ENCODE measurements at regions not wholly inside any gene's neighbourhood (a gene's known extent, or its start where the extent isn't known, plus 50 kb on each side); places are given as distances from the start of the nearest gene placed in this dataset.
"Not testable (repeated sequence)": the region's sequence is repeated elsewhere in the genome, so short reads cannot be mapped to it uniquely, and the experiment has no call there.

DNA sequence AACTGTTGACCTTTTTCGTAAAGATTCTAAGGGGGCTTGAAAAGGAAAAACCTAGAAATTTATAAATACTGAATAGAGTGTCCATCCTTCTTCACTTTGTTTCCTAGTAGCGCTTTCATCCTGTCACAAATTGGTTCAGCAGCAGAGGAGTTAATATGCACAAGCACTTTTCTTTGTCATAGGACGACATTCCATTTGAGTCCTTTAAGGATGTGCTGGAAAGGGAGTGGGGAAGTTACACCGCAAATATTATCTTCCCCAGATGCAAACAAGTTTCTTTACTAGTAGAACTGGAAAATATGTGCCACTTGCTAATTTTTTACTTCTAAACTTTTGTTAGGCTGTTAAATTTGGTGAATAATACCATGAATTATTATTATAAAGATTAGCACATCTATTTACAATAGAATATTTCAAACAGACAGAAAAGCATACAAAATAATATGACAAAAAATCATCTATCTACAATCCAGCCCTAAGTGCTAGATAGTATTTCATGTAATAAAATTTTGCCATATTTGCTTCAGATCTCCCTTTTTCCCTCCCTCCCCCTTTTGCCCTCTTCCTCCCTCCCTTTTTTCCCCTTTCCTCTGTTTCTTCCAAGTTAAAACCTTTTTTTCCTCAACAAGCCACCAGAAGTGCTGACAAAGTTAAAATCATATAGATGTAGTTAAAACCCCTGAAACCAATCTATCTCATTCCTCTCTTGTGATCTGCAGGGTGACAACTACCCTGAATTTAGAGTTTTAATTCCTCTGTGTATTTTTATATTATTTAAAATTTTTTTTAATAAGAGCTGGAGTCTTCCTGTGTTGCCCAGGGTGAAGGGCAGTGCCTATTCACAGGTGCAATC is 50.5 kb upstream of the MAP4K3 start:
- DNase-seq (ENCODE audit: low spot score), result no peak

DNA sequence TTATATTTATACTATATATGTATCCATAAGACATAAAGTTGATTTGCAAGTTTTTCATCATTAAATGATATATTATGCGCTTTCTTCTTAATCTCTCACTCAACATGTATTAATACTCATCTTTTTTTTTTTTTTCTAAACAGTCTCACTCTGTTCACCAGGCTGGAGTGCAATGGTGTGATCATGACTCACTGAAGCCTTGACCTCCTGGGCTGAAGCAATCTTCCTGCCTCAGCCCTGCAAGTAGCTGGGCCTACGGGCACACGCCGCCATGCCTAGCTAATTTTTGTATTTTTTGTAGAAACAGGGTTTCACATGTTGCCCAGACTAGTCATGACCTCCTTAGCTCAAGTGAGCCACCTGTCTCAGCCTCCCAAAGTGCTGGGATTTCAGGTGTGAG is 51.4 kb upstream of the MAP4K3 start:
- DNase-seq (ENCODE audit: low spot score), result no peak

DNA sequence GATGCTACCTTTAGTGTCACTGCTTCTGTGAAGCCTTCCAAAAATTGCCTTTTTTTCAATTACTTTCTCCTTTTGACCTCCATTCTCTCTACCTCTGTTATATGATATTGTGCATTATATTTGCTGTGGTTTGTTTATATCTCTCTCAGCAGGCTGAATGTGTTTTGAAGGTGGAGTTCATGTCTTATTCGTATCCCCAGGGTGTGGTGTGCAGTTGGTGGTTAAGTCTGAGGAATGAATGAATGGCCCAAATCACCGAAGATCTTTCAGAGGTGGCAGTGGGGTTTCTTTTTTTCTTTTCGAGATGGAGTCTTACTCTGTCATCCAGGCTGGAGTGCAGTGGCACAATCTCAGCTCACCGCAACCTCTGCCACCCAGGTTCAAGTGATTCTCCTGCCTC is 53.5 kb upstream of the MAP4K3 start:
- no peak for DNase-seq (ENCODE audit: low spot score)

DNA sequence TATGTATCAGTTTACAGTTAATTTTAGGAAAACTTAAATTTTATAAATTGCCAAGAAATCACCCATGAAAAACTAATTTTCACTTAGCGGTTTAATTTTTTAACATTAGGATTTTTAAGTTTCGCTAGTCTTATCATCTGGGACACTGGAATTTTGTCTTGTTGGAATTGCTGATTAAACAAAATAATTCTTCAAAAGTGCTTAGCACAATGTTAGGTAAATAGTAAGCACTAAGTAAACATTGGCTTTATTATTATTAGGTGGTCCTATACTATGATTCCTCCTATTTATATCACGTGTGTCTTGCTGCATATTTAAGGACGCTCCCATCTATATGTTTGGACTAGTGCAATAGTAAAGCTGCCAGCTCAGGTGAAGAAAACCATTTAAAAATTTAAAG is 54.6 kb upstream of the MAP4K3 start:
- no peak for DNase-seq (ENCODE audit: low spot score)

DNA sequence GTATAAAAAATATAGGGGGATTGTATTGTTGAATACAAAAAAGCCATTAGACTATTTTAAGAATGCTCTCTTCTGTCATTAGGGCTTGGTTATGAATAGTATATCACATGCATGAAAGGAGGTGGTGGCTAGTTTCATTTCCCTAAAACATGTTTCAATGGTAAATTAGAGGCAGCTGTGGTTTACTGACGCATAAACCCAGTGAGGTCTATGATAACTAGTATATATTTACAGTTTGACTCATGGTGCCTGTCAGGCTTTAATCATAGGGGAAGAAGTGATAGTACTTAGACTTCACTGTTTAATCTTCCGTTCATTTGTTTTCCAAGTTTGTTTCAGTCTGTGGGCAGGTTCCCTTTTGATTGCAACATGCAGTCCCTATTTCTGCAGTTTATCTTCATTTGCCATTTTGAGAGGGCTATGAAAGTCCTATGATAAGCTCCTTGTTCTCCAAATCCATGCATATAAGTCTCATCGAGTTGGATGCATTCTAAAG is 55.1 kb upstream of the MAP4K3 start:
- peak; percentile 18 for DNase-seq (ENCODE audit: low spot score)

DNA sequence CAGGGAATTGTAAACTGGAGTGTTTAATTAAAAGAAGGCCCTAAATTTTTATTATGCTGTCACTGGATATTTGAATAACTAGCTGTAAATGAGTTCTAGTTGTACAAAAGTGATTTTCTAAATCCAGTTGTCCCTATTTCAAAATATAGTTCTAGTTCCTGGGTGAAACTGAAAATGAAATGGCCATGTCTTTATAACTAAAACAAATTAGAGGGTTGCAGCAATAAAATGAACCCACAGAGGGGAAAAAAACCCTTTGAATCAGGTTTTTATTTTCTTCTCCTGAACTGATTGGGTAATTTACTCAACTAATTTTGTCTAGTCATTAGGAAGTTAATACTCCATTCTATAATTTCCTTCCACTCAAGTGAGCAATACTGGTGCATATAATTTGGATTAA is 55.6 kb upstream of the MAP4K3 start:
- no peak for DNase-seq (ENCODE audit: low spot score)

DNA sequence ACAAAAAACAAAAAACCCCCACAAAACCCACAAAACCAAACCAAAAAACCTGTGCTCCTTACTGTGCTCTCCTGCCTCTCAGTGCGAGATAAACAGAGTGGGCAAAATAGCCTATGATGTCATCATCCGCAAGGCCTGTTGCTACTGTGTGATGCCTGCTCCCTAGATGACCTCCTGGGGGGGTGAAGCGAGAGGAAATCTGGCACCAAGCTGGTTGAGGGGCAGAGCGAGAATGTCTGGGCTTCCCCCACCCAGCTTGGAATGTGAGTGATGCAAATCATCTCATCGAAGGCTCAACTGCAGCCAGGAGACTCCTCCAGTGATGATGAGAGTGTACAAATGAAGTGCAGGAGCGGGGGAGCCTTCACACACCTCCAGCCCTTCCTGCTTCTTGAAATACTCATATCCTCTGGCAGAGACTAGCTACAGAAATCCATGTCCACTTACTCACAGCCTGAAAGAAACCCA is 57.7 kb upstream of the MAP4K3 start:
- DNase-seq (ENCODE audit: low spot score), result no peak

DNA sequence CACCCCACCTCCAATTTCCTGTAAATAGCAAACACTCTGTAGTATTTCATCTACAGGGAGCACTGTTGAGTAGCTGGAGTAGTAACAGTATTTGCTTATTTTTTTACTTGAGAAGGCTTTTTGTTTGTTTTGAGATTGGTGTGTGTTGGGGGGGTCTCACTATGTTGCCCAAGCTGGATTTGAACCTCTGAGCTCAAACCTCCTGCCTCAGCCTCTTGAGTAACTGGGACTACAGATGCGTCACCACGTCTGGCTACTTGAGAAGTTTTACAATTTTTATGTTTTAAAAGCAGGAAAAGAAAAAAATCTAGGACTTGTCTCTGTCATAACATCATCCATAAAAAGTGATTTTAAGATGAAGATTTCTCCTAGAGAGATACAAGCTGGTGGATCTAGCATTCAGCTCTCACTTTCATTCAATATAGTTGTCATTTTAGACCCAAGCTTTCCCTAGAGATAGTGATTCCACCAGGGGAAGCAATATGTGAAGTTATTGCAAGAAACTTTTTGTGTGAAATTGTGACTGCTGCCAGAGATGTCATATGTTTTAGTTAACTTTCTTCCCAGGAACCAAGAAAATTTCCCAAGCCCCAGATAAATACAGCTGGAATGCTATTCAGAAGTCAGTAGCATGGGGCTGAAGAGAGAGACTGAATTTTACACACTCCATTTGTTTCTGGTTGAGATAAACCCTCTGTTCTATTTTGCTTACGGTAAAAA is 60.2 kb upstream of the MAP4K3 start:
- DNase-seq (ENCODE audit: low spot score), result no peak

DNA sequence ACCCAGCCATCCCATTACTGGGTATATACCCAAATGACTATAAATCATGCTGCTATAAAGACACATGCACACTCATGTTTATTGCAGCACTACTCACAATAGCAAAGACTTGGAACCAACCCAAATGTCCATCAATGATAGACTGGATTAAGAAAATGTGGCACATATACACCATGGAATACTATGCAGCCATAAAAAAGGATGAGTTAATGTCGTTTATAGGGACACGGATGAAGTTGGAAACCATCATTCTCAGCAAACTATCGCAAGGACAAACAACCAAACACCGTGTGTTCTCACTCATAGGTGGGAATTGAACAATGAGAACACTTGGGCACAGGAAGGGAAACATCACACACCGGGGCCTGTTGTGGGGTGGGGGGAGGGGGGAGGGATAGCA is 61.1 kb upstream of the MAP4K3 start:
- DNase-seq (ENCODE audit: low spot score), result not testable (repeated sequence)

DNA sequence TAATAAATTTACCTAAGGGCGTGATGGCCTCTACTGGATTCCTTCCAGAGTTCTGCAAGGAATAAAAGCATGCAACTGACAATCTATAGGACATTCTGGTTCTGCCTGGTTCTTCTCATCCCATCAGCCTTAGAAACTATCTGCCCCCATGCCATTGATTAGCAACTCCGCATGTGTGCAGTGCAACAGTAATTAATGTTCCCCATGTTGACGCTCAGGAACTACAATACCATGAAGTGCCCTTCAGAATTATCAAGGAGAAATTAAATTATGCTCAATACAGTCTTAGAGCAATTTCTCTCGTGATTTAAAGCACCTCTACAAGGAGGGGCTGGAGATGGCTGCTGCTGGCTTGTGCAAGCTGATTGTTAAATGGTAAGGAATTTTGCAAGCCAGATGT is 61.7 kb upstream of the MAP4K3 start:
- no peak for DNase-seq (ENCODE audit: low spot score)

DNA sequence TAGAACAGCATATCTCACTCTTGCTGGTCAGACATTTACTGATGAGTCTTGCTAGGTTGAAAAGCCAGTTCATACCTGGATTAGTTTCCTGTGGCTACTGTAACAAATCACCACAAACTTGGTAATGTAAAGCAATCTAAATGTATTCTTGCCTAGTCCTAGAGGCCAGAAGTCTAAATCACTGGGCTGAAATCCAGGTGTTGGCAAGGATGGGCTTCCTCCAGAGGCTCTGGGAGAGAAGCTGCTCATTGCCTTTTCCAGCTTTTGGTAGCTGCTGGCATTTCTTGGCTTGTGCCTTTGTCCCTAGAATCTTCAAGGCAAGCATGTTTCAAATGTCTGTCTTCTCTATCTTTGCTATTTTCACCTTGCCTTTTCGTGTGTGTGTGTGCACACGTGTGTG is 62.3 kb upstream of the MAP4K3 start:
- no peak for DNase-seq (ENCODE audit: low spot score)

DNA sequence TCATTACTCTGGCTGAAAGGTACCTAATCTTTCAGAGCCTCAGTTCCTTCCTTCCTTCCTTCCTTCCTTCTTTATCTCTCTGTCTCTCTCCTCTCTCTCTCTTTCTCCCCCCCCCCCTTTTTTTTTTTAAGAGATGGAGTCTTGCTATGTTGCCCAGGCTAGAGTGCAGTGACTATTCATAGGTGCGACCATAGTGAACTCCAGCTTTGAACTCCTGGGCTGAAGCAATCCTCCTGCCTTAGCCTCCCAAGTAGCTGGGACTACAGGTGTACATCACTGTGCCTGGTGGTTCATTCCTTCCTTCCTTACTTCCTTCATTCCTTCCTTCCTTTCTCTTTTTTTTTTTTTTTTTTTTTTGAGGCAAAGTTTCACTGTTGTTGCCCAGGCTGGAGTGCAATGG is 64.3 kb upstream of the MAP4K3 start:
- DNase-seq (ENCODE audit: low spot score), result no peak

DNA sequence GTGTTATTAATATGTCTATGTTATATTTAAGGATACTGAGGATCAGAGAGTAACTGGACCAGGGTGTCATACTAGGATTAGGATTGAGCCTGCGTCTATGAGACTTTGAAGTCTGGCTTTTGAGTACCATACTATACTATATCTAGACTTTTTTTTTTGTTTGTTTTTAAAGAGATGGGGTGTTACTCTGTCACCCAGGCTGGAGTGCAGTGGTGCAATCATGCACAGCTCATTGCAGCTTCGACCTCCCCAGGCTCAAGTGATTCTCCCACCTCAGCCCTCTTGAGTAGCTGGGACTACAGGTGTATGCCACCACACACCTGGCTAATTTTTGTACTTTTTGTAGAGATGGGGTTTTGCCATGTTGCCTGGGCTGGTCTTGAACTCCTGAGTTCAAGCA is 66.2 kb upstream of the MAP4K3 start:
- DNase-seq (ENCODE audit: low spot score), result no peak

DNA sequence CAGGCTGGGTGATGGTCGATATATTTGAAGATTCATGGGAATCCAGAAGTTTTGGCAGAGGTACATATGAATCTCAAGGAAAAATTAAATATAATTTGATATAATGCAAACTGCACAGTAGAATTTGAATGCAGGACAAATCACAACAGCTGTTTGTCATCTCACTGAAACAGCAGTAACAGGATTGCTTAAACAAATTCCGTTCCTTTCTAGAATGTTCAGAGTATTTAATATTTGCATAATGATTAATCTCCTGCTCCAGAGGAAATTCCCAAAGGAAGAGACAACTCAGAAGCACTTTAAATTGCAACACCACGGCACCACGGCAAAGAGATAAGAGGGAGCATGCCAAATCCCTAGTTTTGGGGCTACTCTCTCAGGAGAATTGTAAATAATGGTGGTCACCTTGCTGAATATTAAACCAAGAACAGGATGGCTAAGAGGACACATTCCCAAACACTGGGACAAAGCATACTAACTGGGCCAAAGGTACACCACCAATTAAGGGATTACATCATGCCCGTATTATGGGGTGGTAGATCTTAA is 67.8 kb upstream of the MAP4K3 start:
- DNase-seq (ENCODE audit: low spot score), result no peak

DNA sequence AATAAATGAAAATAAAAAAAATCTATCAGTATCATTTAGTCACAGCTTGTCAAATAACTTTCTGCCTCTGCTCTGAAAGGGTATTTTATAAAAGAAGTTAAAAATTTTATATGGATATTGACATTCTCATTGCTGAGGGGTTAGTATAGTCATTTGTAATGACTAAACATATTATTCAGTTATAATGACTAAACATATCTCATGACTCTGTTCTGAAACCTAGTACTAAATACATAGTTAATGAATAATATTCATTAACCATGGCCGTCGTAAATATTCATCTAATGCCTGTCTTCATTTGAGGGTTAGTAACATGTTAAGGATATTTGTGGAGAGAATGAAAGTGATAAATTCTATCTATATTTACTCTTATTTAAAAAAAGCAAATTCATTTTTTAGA is 69.1 kb upstream of the MAP4K3 start:
- DNase-seq (ENCODE audit: low spot score), result no peak

DNA sequence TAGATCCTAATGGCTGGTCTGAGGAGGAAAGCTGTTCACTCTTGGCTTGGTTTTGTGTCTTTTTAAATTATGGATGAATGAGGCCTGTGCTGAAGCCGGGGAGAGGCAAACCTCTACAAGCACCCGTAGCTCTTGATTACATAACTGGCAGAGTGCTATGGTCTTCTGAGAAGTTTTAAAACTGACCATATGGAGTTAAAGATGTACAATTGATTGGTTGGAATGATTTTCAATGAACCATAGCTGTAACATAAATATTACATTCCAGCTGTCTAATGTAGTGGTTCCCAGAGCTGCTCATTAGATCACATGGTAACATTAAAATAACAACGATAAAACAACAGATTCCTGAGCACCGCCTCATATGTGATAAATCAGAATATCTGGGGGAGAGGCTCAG is 71.1 kb upstream of the MAP4K3 start:
- no peak for DNase-seq (ENCODE audit: low spot score)

DNA sequence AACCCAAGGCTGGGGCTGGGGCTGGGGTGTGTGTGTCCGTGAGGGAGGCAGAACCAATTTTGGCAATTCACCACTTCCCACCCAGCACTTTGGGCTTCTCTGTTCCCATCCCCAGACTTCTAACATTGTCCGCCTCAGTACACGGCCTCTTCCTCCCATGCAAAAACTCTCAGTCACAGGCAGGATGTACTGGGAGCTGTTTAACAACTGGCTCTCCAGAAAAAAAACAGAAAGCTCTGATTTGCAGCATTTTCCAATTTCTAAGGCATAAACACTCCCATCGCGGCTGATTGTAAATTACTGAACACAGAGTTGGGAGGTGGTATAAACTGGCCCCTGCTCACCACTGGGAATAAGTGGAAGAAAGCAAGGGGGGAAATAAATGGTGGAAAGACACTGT is 73.1 kb upstream of the MAP4K3 start:
- no peak for DNase-seq (ENCODE audit: low spot score)

DNA sequence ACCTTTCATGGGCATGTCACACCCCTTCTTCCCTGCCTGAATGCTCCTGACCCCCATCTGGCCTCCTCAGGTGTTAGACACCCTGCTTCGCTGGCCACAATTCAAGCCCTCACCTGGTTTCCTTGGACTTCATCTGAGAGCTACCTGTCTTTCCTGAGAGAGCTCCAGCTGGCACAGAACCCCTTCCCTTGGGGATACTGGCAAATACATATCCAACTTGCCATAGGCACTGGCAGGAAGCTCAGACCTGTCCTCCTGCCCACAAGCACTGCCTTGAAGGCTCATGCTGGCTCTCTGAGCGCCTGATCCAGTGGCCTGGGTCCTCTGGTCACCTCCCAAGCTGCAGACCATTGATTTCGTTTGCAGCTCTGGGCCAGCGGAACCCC is 74.1 kb upstream of the MAP4K3 start:
- DNase-seq (ENCODE audit: low spot score), result no peak

DNA sequence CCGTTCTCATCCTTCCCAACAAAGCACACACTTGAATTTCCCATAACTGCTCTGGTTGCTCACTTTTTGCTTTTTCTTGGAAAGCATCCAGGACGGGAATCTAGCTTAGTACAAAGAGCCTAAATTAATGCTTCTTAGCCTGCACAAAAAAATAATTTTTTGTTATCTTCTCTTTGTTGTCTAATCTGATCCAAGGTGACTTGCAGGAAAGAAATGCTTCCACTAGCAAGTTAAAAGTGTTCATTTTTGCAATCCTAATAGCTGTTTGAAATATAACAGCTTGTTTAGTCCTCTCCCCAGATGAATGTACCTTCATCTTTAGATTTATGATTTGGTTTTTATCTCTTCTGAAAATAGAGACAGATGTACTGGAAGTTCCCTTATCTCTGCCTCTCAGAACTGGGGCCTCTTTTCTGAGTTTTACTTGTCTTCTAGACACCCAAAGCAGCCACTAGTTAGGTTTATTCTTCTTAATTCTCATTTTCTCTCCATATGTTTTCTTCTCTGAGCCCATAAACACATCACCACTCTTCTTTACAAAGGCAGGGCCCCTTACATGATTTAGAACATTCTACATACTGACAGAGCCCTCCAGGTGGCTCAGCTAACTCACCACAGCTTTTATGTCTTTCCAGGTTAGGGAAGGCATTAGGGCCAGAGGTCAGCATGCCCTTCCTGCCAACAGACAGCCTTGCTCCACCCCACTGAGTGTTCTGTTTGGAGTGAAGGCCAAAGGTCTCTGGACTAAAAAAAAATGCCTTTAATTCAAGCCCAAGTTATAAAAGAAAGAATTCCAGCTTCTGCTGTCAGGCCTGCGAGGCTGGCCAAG is 74.7 kb upstream of the MAP4K3 start:
- DNase-seq (ENCODE audit: low spot score), result peak; percentile 27

DNA sequence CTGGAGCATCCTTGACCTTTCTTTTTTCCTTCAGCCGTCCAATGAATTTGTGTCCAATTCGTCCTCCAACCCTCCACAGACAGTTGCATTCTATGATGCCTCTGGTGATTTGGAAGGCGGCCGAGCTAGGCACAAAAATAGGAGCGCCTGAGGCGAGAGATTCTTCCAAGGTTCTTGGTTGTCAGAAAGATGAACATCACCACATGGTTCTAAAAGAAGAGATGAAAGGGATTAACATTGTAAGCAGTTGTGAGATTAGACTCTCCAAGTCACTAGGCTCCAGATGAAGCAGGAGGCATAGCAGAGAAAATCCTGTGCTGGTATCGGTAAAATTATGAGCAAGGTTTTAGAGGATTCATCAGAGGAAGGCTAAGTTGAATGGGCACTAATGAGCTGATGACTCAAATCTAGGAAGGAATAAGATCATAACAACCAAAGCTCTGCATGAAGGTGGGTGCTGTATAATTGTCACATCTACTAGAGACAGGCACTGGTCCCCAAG is 75.4 kb upstream of the MAP4K3 start:
- DNase-seq (ENCODE audit: low spot score), result no peak

DNA sequence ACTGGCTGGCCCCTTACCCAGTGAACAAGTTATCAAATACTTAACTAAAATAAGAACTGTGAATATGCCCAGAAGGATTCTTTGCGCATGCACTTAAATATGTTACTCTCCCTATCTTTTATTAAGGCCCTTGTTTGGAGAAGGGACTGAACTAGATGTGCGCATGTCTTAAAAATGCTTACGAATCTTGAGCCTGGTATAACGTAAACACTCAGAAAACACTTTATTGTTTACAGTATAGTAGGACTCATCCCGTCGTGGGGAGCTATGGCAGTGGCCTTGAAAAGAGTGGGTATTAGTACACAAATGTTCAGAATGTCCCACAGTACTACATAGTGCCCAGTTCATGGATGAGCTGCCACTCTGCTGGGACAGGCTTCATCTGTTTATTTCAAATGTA is 75.9 kb upstream of the MAP4K3 start:
- DNase-seq (ENCODE audit: low spot score), result no peak

DNA sequence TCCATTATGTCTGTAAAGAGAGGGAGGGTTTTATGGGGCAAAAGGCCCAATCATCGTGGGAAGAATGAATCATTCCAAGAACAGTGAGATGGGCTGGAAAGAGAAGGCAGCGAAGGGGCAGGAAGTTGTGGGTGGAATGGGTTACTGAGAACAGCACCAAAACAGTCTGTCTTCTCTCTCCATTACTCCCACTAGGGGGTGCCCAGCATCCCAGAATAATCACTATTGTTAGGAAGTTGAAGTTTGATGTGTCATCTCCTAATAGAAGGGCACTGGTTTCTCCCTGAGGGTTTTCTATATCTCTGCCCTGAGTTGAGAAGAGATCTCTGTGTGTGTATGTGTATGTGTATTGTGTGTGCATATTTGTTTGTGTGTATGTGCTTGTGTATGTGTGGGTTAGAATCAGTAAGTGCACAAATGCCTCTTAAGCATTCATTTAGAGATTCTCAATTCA is 76.6 kb upstream of the MAP4K3 start:
- DNase-seq (ENCODE audit: low spot score), result peak; percentile 76
